ENCODE measurements at regions not wholly inside any gene's neighbourhood (a gene's known extent, or its start where the extent isn't known, plus 50 kb on each side); places are given as distances from the start of the nearest gene placed in this dataset.

GRCh38 chr9:1335174-1335573 is 285.0 kb downstream of the DMRT2 start:
- no peak overlapping the region for H3K4me3 ChIP-seq

GRCh38 chr9:1337169-1337568 is 287.0 kb downstream of the DMRT2 start:
- Histone ChIP-seq H3K9me3 (no peaks in the 10 kb centered on the region), H3K4me1 (no peaks in the 10 kb centered on the region), H3K9ac (ENCODE audit: low read depth in 2 of 2, low read length in 2 of 2) (no peak overlapping the region), H3K4me3 (no peak overlapping the region), H3K27me3 (no peaks in the 10 kb centered on the region), H3K27ac (no peak overlapping the region), H3K36me3 (no peaks in the 10 kb centered on the region)
- DNase-seq = no peak
- intact Hi-C loops (cut with DNase I) = no loop called here
- no peak for TF ChIP-seq CTCF (IDR thresholded peaks at IDR 0.05)

More at GRCh38 chr9:1335174-1335573, 285.0 kb downstream of the DMRT2 start:
- intact Hi-C loops (cut with DNase I) = no loop called here
- Histone ChIP-seq H3K36me3 (no peaks in the 10 kb centered on the region), H3K9me3 (no peaks in the 10 kb centered on the region), H3K27ac (no peak overlapping the region), H3K9ac (ENCODE audit: low read depth in 2 of 2, low read length in 2 of 2) (no peak overlapping the region), H3K27me3 (no peaks in the 10 kb centered on the region), H3K4me1 (no peaks in the 10 kb centered on the region)
- no peak for DNase-seq
- TF ChIP-seq CTCF (IDR thresholded peaks at IDR 0.05) = no peak

- Histone ChIP-seq H3K4me1 (no peaks in the 10 kb centered on the region), H3K27me3 (no peaks in the 10 kb centered on the region), H3K9me3 (no peaks in the 10 kb centered on the region), H3K36me3 (no peaks in the 10 kb centered on the region), H3K4me3 (no peak overlapping the region), H3K27ac (no peak overlapping the region), H3K9ac (ENCODE audit: low read depth in 2 of 2, low read length in 2 of 2) (no peak overlapping the region)
- TF ChIP-seq CTCF (IDR thresholded peaks at IDR 0.05) = no peak
- intact Hi-C loops (cut with DNase I) = no loop called here
- no peak for DNase-seq
Measured at GRCh38 chr9:1340390-1340789, 290.2 kb downstream of the DMRT2 start.

GRCh38 chr9:1353291-1353690 is 303.1 kb downstream of the DMRT2 start:
- no peaks in the 10 kb centered on the region for H3K4me1 ChIP-seq
- H3K36me3 ChIP-seq = no peaks in the 10 kb centered on the region
- DNase-seq = no peak
- H3K4me3 ChIP-seq = no peak overlapping the region
- no peaks in the 10 kb centered on the region for H3K27me3 ChIP-seq
- intact Hi-C loops (cut with DNase I) = no loop called here
- H3K27ac ChIP-seq = no peak overlapping the region
- H3K9ac ChIP-seq (ENCODE audit: low read depth in 2 of 2, low read length in 2 of 2) = no peak overlapping the region
- H3K9me3 ChIP-seq = no peaks in the 10 kb centered on the region
- TF ChIP-seq CTCF (IDR thresholded peaks at IDR 0.05) = no peak

GRCh38 chr9:1354086-1354485 is 303.9 kb downstream of the DMRT2 start:
- intact Hi-C loops (cut with DNase I) = no loop called here

More at GRCh38 chr9:1354086-1354485, 303.9 kb downstream of the DMRT2 start:
- no peak for DNase-seq
- H3K4me3 ChIP-seq = no peak overlapping the region
- TF ChIP-seq CTCF (IDR thresholded peaks at IDR 0.05) = no peak
- H3K27me3 ChIP-seq = no peaks in the 10 kb centered on the region
- H3K9ac ChIP-seq (ENCODE audit: low read depth in 2 of 2, low read length in 2 of 2) = no peak overlapping the region
- H3K36me3 ChIP-seq = no peaks in the 10 kb centered on the region
- H3K9me3 ChIP-seq = no peaks in the 10 kb centered on the region
- no peaks in the 10 kb centered on the region for H3K4me1 ChIP-seq
- H3K27ac ChIP-seq = no peak overlapping the region

All from colonic mucosa (tissue), 4 donors.